HG02588 (cell line): ENCODE measurements at regions not wholly inside any gene's neighbourhood (a gene's known extent, or its start where the extent isn't known, plus 50 kb on each side); places are given as distances from the start of the nearest gene placed in this dataset.
A peak's percentile ranks its signal among the peaks of the same experiment; 100 is the strongest.

Experiments used
- ATAC-seq: cut with Tn5 transposase; IDR thresholded peaks from one replicate; pipeline ENCODE4 v1.9.1; 2021; ENCODE audit warnings: mild to moderate bottlenecking, moderate library complexity; ENCODE audit not compliant: unreplicated experiment

GRCh38 chr2:35035883-35036282 is 1319.7 kb upstream of the CRIM1 start:
- no peak for ATAC-seq

DNA sequence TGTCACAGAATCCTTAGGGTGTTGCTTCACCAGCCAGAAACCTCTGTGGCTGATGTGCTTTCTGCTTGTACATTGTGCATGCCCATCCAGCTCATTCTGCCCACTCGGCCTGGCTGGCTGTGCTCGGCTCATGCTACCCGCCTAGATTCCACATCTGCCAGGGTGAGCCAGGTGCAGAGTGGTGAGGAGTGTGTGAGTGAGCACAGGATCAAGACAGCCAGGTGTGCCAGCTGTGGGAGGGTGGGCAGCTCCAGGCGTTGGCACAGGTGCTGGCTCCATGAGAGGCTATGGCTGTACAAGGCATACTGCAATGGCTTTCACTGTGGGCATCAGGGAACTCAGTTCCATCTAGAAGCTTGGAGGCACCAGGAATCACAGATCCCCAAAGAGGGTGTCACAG is 1321.8 kb upstream of the CRIM1 start:
- no peak for ATAC-seq

- ATAC-seq, result no peak
Observed at GRCh38 chr2:35023545-35023944, 1332.0 kb upstream of the CRIM1 start.

DNA sequence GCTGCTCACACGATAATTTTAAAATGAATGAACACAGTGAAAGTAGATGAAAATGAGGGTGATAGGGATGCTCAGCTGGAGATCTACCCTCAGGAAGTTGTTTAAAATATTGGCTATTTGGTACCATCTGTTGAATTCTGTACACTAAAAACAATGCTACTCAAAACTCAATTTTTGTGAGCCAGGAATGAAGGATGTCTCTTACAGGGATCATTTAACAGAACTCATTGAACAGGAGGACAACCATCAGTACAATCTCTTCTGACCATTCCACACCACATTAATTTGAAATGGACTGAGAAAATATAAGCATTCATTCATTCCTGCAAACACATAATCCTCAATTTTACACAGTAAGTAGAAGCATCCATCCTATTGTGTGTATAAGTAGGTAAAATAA is 1355.1 kb upstream of the CRIM1 start:
- ATAC-seq, result no peak

DNA sequence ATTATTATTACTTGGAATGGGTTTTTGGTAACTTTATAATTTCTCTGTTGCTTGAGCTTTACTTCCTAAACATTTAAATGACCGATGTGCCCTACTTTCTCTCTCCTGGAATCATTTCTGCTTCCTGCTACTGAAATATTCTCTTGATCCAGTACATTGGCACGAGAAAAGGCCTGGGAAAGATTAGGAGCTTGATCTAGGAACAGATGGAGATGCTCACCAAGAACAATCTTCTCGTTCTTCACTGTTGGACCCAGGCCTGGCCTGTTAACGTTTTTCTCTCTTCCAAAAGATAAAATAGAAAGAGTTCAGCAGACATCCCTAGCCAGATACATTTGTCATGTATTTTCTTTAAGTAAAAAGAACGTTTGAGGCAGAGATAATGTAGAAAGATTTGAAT is 1356.8 kb upstream of the CRIM1 start:
- no peak for ATAC-seq

DNA sequence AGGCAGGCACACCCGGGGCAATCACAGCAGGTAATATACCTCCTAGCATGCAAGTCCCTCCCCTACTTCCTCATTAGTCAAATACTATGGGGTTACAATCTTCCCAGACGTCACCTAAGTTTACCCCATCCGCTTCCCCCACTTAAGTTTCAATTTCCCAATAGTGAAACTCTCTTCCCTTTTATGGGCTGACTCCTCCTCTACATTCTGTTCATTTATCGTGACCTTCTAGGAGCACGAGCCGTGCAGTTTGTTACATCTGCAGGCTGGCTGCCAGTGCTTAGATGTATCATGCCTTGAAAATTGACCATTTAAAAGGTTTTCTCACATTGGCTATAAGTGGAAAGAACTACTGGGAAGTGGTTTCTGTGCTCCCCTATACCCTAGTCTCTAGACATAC is 1357.8 kb upstream of the CRIM1 start:
- ATAC-seq, result no peak

DNA sequence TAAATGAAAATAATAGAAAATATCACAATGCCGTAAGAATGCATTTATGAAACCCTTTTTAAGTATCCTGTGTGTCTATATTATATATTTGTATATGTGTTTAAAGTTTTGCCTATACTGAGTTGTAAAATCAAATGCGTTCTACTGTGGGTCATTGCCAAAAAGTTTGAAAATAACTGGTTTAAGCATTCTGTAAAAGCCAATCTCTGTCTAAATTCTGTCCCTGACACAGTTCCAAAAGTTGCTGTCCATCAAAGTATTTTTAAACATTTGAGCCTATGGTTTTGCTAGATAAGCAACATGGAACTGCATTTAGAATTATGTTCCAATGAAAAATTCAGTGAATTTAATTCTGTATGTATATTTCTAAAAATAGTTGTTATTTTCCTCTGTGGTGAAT is 1360.4 kb upstream of the CRIM1 start:
- ATAC-seq, result no peak

- no peak for ATAC-seq
Observed at GRCh38 chr2:34991508-34992274, 1363.9 kb upstream of the CRIM1 start.

GRCh38 chr2:34985474-34985873 is 1370.1 kb upstream of the CRIM1 start:
- ATAC-seq, result no peak

DNA sequence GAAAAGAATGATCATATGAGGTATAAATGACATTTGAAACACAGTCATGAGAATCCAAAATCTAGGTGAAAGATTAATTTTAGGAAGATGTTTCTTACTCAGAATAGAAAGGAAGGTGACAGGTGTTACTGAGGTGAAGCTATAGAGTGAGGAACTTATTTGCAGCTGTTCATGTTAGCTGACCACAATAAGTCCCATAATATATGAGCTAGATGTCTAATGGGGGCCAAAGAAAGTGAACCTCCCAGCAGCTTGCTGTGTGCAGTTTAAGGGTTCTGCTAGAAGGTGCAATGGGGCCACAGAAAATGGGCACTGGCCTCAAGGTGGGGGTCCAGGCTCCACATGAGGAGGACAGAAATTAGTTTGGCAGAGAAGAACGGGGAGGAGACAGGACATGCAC is 1374.9 kb upstream of the CRIM1 start:
- no peak for ATAC-seq

GRCh38 chr2:34979148-34979547 is 1376.4 kb upstream of the CRIM1 start:
- ATAC-seq, result no peak

DNA sequence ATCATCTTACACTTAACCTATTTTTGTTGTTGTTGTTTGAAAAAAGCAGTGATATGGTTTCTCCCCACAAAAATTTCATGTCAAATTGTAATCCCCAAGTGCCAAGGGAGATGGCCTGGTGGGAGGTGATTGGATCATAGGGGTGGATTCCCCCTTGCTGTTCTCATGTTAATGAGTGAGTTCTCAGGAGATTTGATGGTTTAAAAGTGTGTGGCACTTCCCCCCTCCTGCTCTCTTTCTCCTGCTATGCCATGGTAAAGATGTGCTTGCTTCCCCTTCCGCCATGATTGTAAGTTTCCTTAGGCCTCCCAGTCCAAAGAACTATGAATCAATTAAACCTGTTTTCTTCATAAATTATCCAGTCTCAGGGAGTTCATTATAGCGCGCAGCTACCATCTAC is 1362.7 kb upstream of the FAM98A start:
- ATAC-seq, result no peak

DNA sequence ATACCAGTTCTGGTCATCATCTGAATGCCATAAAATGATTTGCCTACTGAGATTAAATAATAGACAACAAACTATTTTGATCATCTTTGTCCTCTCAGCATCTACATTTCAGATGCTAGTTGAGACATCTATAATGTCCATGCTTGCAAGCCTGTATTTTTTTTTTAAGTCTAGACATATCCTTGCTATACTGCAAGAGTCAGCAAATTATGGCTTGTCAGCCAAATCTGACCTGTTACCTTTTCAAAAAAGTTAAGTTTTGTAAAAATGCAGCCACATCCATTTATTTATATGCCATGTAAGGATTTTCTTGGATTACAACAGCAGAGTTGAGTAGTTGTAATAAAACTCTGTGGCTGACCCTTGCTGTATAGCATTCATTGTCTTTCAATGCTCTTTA is 1355.7 kb upstream of the FAM98A start:
- no peak for ATAC-seq

- no peak for ATAC-seq
Observed at GRCh38 chr2:34950797-34951196, 1351.7 kb upstream of the FAM98A start.

DNA sequence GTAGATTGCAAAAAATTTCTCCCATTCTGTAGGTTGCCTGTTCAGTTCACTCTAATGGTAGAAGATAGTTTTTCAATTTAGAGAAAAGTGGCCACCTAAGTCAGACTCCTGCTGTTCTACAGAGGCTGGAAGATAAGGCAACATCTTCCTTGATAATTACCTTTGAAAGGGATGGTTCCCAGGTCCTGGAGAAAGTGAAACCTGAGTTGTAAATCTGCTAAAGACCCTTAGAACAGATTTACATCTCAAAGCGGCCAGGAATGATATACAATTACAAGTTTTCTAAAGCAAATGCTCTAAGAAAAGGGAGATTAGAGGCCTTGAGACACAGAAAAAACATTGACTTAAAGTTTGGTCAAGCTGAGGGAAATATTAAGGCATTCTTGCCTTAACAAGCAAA is 1350.2 kb upstream of the FAM98A start:
- ATAC-seq, result no peak

- no peak for ATAC-seq
Observed at GRCh38 chr2:34936089-34936488, 1337.0 kb upstream of the FAM98A start.

DNA sequence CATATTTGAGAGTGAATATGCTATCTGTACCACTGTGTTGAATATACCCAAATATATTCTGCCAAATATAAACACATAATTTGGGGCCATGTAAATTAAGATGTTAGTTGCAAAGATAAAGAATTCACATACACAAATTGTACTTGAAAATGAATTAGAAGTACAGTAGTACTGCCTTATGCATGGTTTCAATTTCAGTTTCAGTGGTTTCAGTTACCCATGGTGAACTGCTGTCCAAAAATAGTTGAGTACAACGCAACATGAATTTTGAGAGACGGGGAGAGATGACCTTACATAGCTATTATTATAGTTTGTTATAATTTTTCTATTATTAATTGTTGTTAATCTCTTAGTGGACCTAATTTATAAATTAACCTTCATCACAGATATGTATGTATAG is 1313.0 kb upstream of the FAM98A start:
- ATAC-seq, result peak; percentile 94

DNA sequence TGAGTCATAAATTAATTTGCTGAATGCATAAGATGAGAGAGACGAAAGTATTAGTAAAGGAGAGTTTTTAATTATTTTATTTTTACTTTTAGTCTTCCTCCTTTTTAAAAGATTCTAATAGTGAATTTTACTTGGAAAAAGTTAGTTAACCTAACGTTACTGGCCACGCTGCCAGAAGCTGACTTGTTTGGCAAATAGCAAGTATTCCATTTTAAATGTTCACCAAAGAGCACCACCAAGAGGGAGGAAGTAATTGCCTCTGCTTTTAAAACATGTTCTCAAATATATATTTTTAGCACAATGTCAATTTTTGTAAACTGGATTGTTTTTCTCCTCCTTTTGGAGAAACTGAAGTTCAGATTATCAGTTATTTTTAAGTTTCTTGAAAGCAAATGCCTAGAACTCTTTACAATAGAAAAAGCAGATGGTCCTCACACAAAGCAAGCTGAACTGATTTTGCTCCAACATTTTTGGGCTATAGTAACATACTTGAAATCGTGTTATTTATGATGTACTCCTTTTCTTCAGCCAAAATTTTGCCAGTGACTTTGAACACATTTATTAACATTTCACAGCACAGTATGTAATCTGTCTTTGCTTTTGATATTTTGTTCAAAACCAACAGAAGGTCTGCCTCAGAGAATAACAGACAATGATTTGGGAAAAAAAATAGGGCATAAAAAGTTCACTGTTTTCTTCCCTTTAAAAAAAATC is 1311.0 kb upstream of the FAM98A start:
- no peak for ATAC-seq

DNA sequence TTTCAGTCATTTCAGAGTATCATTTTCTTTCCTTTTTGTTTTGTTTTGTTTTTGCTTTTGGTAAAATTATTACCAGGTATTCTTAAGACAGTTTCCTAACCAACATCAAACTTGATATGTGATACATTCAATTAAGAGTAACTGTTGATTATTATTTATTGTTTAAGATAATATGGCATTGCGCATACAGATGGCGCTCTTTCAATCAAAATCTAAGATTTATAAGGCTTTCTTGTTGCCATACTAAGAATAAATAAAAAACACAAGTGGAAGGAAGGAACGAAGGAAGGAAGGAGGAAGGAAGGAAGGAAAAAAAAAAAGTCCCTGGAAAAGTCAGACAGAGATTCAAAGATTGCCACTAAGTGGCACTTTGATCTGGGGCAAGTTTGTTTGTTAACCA is 1308.7 kb upstream of the FAM98A start:
- no peak for ATAC-seq

- ATAC-seq, result no peak
Observed at GRCh38 chr2:34901739-34902138, 1302.6 kb upstream of the FAM98A start.

- ATAC-seq, result no peak
Observed at GRCh38 chr2:34899079-34899478, 1300.0 kb upstream of the FAM98A start.

GRCh38 chr2:34892766-34893165 is 1293.7 kb upstream of the FAM98A start:
- no peak for ATAC-seq

- ATAC-seq, result no peak
Observed at GRCh38 chr2:34892256-34892655, 1293.2 kb upstream of the FAM98A start.
